ENCODE measurements at regions not wholly inside any gene's neighbourhood (a gene's known extent, or its start where the extent isn't known, plus 50 kb on each side); places are given as distances from the start of the nearest gene placed in this dataset.

DNA sequence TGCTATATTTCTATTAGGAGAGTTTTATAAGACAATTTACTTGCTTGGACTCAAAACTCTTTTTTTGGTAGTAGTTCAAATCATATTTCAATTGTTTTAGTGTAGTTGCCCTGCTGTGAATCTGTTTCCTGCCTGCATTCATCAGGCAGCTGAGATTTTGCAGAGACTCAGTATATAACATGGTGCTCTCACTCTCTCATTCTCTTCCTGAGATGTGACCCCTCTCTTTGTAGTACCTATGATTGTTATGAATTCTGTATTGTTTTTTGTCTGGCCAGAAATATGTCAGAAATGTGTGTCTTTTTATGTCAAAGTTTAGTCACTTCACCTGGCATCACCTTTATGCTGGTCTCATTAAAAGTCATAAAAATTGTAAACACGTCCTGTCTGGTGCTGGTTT is 374.0 kb downstream of the RAPGEF2 start:
- TF ChIP-seq EZH2 (IDR thresholded peaks at IDR 0.05; ENCODE audit: borderline replicate concordance, low read depth, low read length, severe bottlenecking): no peak
- no peak for TF ChIP-seq CTCF (IDR thresholded peaks at IDR 0.05; ENCODE audit: borderline replicate concordance, extremely low read depth, low read length, poor library complexity, severe bottlenecking)
